ENCODE measurements at regions not wholly inside any gene's neighbourhood (a gene's known extent, or its start where the extent isn't known, plus 50 kb on each side); places are given as distances from the start of the nearest gene placed in this dataset.
"Not testable (repeated sequence)": the region's sequence is repeated elsewhere in the genome, so short reads cannot be mapped to it uniquely, and the experiment has no call there.

DNA sequence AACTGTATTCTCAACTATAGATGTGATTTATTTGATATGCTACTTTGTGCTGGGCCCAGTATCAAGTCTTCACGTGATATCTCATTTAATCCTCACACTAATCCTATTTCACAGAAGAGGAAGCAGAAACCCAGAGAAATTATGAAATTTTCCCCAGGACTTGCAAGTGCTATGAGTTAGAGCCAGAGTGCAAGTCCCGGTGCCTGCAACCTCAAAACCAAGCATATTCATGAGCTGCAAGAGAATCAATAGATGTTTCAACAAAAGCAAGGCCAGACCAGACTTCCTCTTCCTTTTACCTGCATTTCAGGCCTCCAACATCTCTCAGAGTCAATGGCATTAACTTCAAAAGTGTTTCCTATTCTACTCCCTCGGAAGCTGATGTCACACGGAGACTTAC, 92.2 kb upstream of the GATB start:
- TF ChIP-seq, protein P1, sequence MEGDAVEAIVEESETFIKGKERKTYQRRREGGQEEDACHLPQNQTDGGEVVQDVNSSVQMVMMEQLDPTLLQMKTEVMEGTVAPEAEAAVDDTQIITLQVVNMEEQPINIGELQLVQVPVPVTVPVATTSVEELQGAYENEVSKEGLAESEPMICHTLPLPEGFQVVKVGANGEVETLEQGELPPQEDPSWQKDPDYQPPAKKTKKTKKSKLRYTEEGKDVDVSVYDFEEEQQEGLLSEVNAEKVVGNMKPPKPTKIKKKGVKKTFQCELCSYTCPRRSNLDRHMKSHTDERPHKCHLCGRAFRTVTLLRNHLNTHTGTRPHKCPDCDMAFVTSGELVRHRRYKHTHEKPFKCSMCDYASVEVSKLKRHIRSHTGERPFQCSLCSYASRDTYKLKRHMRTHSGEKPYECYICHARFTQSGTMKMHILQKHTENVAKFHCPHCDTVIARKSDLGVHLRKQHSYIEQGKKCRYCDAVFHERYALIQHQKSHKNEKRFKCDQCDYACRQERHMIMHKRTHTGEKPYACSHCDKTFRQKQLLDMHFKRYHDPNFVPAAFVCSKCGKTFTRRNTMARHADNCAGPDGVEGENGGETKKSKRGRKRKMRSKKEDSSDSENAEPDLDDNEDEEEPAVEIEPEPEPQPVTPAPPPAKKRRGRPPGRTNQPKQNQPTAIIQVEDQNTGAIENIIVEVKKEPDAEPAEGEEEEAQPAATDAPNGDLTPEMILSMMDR (conservative IDR thresholded peaks at IDR 0.05; ENCODE audit: low read depth, low read length), result no peak
- H3K4me3 ChIP-seq (ENCODE audit: low read length), result no peak overlapping the region
- DNase-seq (ENCODE audit: low read depth), result no peak

GRCh38 chr4:151852202-151852601, 91.4 kb upstream of the GATB start:
- H3K4me3 ChIP-seq (ENCODE audit: low read length), result no peak overlapping the region
- no peak for DNase-seq (ENCODE audit: low read depth)
- TF ChIP-seq, protein P1 (conservative IDR thresholded peaks at IDR 0.05; ENCODE audit: low read depth, low read length), result no peak

DNA sequence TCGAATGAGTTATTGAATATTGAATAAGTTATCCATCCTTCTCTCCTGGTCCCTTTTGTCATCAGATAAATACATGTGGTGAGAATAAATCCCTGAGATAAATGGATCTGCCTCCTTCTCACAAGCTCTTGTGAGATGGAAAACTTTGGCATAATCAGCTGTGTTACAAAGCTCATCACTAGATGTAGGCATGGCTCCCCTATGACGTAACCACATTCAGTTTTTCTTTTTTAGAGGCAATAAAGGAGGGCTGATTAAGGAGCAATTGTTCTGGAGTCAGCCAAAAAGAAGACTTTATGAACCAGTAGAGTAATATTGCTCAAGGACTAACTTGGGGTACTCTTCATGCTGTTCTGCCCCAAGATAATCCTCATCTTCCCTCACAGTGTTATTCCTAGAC, 90.5 kb upstream of the GATB start:
- TF ChIP-seq, protein P1 (conservative IDR thresholded peaks at IDR 0.05; ENCODE audit: low read depth, low read length), result no peak
- DNase-seq (ENCODE audit: low read depth), result no peak
- H3K4me3 ChIP-seq (ENCODE audit: low read length), result no peak overlapping the region

- TF ChIP-seq, protein P1 (conservative IDR thresholded peaks at IDR 0.05; ENCODE audit: low read depth, low read length), result no peak
- no peak overlapping the region for H3K4me3 ChIP-seq (ENCODE audit: low read length)
- DNase-seq (ENCODE audit: low read depth), result no peak
These were observed 90.0 kb upstream of the GATB start for GRCh38 chr4:151850791-151851213.

DNA sequence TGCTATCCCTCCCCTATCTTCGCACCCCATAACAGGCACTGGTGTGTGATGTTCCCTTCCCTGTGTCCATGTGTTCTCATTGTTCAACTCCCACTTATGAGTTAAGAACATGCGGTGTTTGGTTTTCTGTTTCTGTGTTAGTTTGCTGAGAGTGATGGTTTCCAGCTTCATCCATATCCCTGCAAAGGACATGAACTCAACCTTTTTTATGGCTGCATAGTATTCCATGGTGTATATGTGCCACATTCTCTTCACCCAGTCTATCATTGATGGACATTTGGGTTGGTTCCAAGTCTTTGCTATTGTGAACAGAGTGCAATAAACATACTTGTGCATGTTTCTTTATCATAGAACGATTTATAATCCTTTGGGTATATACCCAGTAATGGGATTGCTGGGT, 84.7 kb upstream of the GATB start:
- H3K4me3 ChIP-seq (ENCODE audit: low read length); DNase-seq (ENCODE audit: low read depth): not testable (repeated sequence)

DNA sequence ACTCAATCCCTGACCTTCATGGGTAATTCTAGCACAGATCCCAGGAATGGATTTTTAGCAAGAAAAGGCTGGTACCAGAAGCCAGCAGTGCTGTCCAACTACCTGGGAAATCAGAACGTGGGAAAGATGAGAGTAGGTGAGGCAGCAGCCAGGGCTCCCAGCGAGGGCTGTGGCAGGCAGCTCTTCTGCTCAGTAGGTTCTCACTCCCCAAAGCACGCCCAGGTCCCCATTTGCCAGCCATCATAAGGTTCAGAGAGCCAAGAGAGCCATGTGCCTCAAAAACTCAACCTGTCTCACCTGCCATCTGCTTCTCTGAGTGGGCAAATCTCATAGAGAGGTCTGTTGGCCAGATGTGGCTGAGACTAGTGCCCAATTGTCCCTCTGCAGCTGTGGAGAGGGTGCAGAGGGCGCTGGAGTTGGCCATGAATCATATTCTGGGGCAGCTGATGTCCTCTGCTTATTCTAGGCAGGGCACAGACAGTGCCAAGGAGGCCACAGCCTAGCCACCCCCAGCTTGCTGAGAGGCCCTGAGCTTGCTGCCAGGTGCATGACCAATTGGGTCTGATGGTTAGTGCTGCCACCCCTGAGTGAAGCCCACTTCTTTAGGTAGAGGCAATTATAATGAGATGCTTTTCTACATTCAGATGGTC, 81.7 kb upstream of the GATB start:
- DNase-seq (ENCODE audit: low read depth), result no peak
- H3K4me3 ChIP-seq (ENCODE audit: low read length), result no peak overlapping the region
- TF ChIP-seq, protein P1 (conservative IDR thresholded peaks at IDR 0.05; ENCODE audit: low read depth, low read length), result no peak

GRCh38 chr4:151841107-151841506, 80.3 kb upstream of the GATB start:
- DNase-seq (ENCODE audit: low read depth), result no peak
- no peak overlapping the region for H3K4me3 ChIP-seq (ENCODE audit: low read length)
- TF ChIP-seq, protein P1 (conservative IDR thresholded peaks at IDR 0.05; ENCODE audit: low read depth, low read length), result no peak

Data from retinal pigment epithelial cell (primary cell).